ENCODE measurements at regions not wholly inside any gene's neighbourhood (a gene's known extent, or its start where the extent isn't known, plus 50 kb on each side); places are given as distances from the start of the nearest gene placed in this dataset.

- H3K4me3 ChIP-seq (ENCODE audit: low read depth, low read length) = no peak overlapping the region
- TF ChIP-seq MAX (IDR thresholded peaks at IDR 0.05; ENCODE audit: low read depth, low read length) (no peak), POLR2A (IDR thresholded peaks at IDR 0.05; ENCODE audit: extremely low read depth, insufficient read length) (no peak), MYC (IDR thresholded peaks at IDR 0.05; ENCODE audit: low read depth, low read length) (no peak), CTCF (IDR thresholded peaks at IDR 0.05; ENCODE audit: low read depth, low read length) (no peak)
- no peak for DNase-seq (ENCODE audit: low read depth)
Observed at GRCh38 chr6:48016020-48016755, 94.8 kb downstream of the PTCHD4 start.

- DNase-seq (ENCODE audit: low read depth) = no peak
- TF ChIP-seq POLR2A (IDR thresholded peaks at IDR 0.05; ENCODE audit: extremely low read depth, insufficient read length) = no peak
- no peak for TF ChIP-seq CTCF (IDR thresholded peaks at IDR 0.05; ENCODE audit: low read depth, low read length)
- TF ChIP-seq MAX (IDR thresholded peaks at IDR 0.05; ENCODE audit: low read depth, low read length) = no peak
- no peak for TF ChIP-seq MYC (IDR thresholded peaks at IDR 0.05; ENCODE audit: low read depth, low read length)
Observed at GRCh38 chr6:47992809-47993208, 118.2 kb downstream of the PTCHD4 start.

GRCh38 chr6:47983491-47983890 is 127.5 kb downstream of the PTCHD4 start:
- no peak for DNase-seq (ENCODE audit: low read depth)
- TF ChIP-seq MAX (IDR thresholded peaks at IDR 0.05; ENCODE audit: low read depth, low read length) (no peak), MYC (IDR thresholded peaks at IDR 0.05; ENCODE audit: low read depth, low read length) (no peak), CTCF (IDR thresholded peaks at IDR 0.05; ENCODE audit: low read depth, low read length) (no peak), POLR2A (IDR thresholded peaks at IDR 0.05; ENCODE audit: extremely low read depth, insufficient read length) (no peak)

More at GRCh38 chr6:47992809-47993208, 118.2 kb downstream of the PTCHD4 start:
- no peak overlapping the region for H3K4me3 ChIP-seq (ENCODE audit: low read depth, low read length)

GRCh38 chr6:47977314-47977713 is 133.7 kb downstream of the PTCHD4 start:
- no peak for TF ChIP-seq MYC (IDR thresholded peaks at IDR 0.05; ENCODE audit: low read depth, low read length)
- TF ChIP-seq CTCF (IDR thresholded peaks at IDR 0.05; ENCODE audit: low read depth, low read length) = no peak
- TF ChIP-seq MAX (IDR thresholded peaks at IDR 0.05; ENCODE audit: low read depth, low read length) = no peak
- TF ChIP-seq POLR2A (IDR thresholded peaks at IDR 0.05; ENCODE audit: extremely low read depth, insufficient read length) = no peak
- no peak overlapping the region for H3K4me3 ChIP-seq (ENCODE audit: low read depth, low read length)
- DNase-seq (ENCODE audit: low read depth) = no peak

More at GRCh38 chr6:47983491-47983890, 127.5 kb downstream of the PTCHD4 start:
- H3K4me3 ChIP-seq (ENCODE audit: low read depth, low read length) = no peak overlapping the region

GRCh38 chr6:47974106-47974505 is 136.9 kb downstream of the PTCHD4 start:
- TF ChIP-seq CTCF (IDR thresholded peaks at IDR 0.05; ENCODE audit: low read depth, low read length) = no peak
- no peak for TF ChIP-seq MAX (IDR thresholded peaks at IDR 0.05; ENCODE audit: low read depth, low read length)
- TF ChIP-seq MYC (IDR thresholded peaks at IDR 0.05; ENCODE audit: low read depth, low read length) = no peak
- no peak for TF ChIP-seq POLR2A (IDR thresholded peaks at IDR 0.05; ENCODE audit: extremely low read depth, insufficient read length)
- no peak for DNase-seq (ENCODE audit: low read depth)
- H3K4me3 ChIP-seq (ENCODE audit: low read depth, low read length) = no peak overlapping the region

Data from NB4 (cell line).